GM21825 (cell line): ENCODE measurements at regions not wholly inside any gene's neighbourhood (a gene's known extent, or its start where the extent isn't known, plus 50 kb on each side); places are given as distances from the start of the nearest gene placed in this dataset.

Experiments
- ATAC-seq: cut with Tn5 transposase; IDR thresholded peaks from one replicate; pipeline ENCODE4 v1.9.1; 2021; ENCODE audit warnings: mild to moderate bottlenecking, moderate library complexity; ENCODE audit not compliant: unreplicated experiment

DNA sequence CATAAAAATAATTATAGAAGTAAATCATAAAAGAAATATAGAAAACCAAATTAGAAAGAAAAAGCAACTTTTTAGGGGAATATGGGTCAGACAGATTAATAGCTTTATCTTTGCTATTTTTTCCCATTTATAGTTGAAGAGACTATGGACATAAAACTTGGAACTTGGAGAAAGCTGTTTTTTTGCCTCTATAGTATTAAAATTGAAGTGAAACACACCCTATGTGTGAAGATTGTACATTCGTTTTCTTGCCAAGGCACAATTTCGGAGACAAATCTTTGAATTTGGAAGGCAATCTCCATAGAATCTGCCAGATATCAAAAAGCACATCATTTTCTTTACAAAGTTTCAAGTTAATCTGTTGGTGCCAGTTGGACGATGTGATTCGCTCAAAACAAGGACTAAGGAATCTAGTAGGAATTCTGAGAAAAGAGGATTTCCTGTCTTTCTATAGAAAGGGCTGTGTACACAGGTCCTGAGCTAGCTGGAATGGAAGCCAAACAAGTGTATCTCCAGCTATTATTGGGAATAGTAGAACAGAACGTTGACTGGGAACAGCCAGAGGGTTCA lies 156.3 kb downstream of the SLC7A11 start:
- no peak for ATAC-seq

GRCh38 chr4:138078751-138079520 lies 163.2 kb downstream of the SLC7A11 start:
- no peak for ATAC-seq

- no peak for ATAC-seq
Measured at GRCh38 chr4:138078253-138078652, 163.9 kb downstream of the SLC7A11 start.

DNA sequence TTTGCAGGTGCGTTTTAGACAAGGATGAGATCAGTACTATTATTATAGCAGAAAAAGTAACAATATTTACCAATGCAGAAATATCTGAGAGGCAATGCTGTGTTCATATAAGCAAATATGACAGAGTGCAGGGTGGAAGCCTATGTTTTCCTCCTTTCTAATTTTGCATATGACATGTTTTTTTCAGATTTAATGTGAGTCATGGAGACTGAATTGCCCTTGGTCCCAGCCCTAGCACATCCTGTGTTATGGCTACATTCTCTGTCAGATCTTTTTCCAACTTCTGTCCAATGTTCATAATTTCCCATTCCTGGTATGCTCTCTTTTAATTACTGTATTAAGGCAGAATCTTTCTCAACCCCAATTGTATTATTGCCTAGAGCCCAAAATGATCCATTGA lies 165.6 kb downstream of the SLC7A11 start:
- ATAC-seq: no peak

DNA sequence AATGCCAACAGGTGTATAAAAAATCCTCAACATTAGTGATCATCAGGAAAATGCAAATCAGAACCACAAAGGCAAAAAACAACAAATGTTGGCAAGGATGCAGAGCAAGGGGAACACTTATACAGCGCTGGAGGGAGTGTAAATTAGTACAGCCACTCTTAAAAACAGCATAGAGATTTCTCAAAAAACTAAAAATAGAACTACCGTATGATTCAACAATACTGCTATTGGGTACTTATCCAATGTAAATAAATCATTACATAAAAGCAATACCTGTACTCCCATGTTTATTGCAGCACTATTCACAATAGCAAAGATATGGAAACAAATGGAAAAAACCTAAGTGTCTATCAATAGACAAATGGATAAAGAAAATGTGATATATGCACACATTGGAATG lies 171.3 kb downstream of the SLC7A11 start:
- ATAC-seq: no peak

- no peak for ATAC-seq
Measured at GRCh38 chr4:138063581-138063980, 178.6 kb downstream of the SLC7A11 start.

DNA sequence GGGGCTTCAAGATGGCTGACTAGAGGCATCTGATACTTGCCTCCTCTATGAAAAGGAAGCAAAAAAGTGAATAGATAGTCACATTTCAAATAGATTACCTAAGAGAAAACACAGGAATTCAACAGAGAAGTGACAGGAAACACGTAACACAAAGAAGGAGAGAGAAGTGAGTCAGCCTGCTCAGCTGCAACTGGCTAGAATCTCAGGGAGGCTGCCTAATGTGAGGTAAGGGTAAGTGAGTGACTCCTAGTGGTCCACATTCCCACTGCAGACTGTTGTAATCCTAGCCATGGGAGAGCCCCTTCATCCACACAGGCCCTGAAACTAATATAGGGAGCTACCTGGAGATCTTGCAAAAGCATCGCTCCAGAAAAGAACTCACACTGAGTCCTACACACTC lies 179.2 kb downstream of the SLC7A11 start:
- no peak for ATAC-seq

GRCh38 chr4:138056541-138056940 lies 185.6 kb downstream of the SLC7A11 start:
- no peak for ATAC-seq

- no peak for ATAC-seq
Measured at GRCh38 chr4:138055890-138056289, 186.3 kb downstream of the SLC7A11 start.

- ATAC-seq: no peak
Measured at GRCh38 chr4:138053641-138054301, 188.4 kb downstream of the SLC7A11 start.

DNA sequence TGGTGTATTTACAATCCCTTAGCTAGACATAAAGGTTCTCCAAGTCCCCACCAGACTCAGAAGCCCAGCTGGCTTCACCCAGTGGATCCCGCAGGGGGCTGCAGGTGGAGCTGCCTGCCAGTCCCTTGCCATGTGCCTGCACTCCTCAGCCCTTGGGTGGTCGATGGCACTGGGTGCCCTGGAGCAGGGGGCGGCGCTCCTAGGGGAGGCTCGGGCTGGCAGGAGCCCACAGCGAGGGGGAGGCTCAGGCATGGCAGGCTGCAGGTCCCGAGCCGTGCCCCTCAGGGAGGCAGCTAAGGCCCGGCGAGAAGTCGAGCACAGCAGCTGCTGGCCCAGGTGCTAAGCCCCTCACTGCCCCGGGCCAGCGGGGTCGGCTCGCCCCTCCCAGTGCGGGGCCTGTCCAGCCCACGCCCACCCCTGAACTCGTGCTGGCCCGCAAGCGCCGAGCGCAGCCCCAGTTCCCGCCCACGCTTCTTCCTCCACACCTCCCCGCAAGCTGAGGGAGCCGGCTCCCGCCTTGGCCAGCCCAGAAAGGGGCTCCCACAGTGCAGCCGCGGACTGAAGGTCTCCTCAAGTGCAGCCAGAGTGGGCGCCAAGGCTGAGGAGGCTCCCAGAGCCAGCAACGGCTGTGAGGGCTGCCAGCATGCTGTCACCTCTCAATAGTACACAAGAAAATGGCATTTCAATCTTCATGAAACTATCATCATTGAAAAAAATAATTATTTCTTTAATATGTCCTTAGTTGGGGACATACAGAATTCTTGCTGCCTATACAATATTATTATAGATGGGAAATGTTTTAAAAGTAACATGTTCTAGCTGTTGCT lies 189.1 kb downstream of the SLC7A11 start:
- ATAC-seq: no peak

- no peak for ATAC-seq
Measured at GRCh38 chr4:138051157-138051556, 191.0 kb downstream of the SLC7A11 start.

GRCh38 chr4:138050601-138051000 lies 191.5 kb downstream of the SLC7A11 start:
- no peak for ATAC-seq

DNA sequence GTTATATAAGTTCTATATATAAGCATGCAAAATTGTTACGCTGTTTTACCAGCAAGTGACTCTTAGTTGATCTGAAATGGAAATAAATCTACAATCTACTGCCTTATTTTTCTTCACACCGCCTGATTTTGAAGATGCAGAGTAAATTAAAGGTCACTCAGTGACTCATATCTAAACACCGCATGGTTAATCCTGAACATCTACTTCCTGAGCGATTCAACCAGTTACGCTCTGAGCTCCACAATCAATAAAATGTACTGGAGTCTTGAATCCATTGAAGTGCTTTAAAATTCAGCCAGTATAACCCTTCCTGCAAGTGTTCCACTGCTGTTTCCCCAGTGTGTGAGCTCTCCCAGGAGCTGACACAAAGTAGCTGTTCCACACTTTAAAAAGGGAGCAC lies 192.8 kb downstream of the SLC7A11 start:
- ATAC-seq: no peak

DNA sequence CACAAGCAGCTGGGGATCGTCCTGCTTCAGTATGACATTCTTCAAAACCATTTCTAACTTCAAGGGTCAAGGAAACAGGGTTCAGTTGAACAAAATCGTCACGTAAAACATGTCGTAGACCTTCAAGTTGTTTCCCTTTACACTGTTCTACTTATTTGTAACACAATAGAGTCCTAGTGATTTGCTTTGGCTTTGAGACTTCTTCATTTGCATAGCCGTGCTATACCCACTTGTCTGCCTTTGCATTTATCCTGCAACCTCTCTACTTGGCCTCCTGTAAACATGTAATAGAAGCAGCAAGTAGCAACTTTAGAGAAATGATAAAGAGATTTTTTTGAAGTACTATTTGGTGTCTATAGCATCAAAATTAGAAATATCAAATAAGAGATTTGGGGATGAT lies 194.9 kb downstream of the SLC7A11 start:
- no peak for ATAC-seq

- ATAC-seq: no peak
Measured at GRCh38 chr4:138045036-138045435, 197.1 kb downstream of the SLC7A11 start.

DNA sequence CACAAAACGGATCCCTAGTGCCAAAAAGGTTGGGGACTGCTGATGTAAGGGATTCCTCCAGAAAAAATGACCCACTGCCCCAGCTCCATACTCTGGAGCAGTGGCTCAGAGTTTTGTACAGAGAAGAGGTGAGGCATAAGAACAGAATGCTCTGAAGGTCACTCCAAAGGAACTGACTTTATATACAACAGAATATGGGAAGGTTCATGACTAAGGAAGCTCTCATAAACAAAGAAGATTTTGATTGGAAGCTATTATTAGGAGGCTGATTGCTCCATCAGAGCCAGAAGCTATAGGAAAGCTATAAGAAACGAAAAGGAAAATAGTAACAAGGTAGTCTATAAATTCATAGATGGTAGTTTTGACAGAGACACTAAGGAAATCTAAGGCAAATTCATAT lies 203.1 kb downstream of the SLC7A11 start:
- ATAC-seq: no peak

GRCh38 chr4:138037696-138038095 lies 204.5 kb downstream of the SLC7A11 start:
- ATAC-seq: no peak

DNA sequence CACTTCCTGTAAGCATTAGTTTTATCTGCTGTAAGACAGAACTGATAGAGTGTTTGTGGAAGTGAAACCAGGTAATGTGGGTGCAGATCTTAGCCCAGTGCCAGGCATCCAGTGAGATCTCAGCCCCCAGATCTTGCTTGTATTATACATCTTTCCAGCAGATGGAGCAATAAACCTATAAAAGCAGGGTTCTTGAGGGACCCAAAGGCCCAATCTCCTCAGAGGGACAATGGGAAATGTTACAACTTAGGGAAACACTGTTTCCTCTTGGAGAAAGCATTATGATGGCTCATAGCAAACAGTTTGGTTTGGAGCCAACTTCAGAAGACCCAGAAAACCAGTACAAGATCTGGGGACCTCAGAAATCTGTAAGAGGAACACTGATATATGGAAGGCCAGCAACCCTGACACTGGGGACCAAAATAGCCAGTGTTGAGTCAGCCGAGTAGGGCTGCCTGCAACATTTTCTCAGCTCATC lies 206.3 kb downstream of the SLC7A11 start:
- ATAC-seq: peak; percentile 100

- no peak for ATAC-seq
Measured at GRCh38 chr4:138034871-138035270, 207.3 kb downstream of the SLC7A11 start.

GRCh38 chr4:138032222-138032621 lies 209.9 kb downstream of the SLC7A11 start:
- no peak for ATAC-seq
